ENCODE measurements at regions not wholly inside any gene's neighbourhood (a gene's known extent, or its start where the extent isn't known, plus 50 kb on each side); places are given as distances from the start of the nearest gene placed in this dataset.
"Not testable (repeated sequence)": the region's sequence is repeated elsewhere in the genome, so short reads cannot be mapped to it uniquely, and the experiment has no call there.

GRCh38 chr16:21542075-21542474 is 57.3 kb upstream of the METTL9 start:
- not testable (repeated sequence) for H3K27ac ChIP-seq; H3K4me3 ChIP-seq (ENCODE audit: low read depth, low read length); H3K36me3 ChIP-seq; DNase-seq; H3K9me3 ChIP-seq (ENCODE audit: severe bottlenecking); H3K27me3 ChIP-seq (ENCODE audit: insufficient read depth, low read depth, severe bottlenecking)

GRCh38 chr16:21542491-21543124 is 56.8 kb upstream of the METTL9 start:
- DNase-seq; H3K27me3 ChIP-seq (ENCODE audit: insufficient read depth, low read depth, severe bottlenecking); H3K27ac ChIP-seq; H3K4me3 ChIP-seq (ENCODE audit: low read depth, low read length); H3K9me3 ChIP-seq (ENCODE audit: severe bottlenecking); H3K36me3 ChIP-seq: not testable (repeated sequence)

- not testable (repeated sequence) for DNase-seq, H3K36me3 ChIP-seq
These were observed 56.1 kb upstream of the METTL9 start for GRCh38 chr16:21543151-21543836.

GRCh38 chr16:21545664-21546326 is 53.6 kb upstream of the METTL9 start:
- not testable (repeated sequence) for H3K27ac ChIP-seq; H3K36me3 ChIP-seq; DNase-seq; H3K27me3 ChIP-seq (ENCODE audit: insufficient read depth, low read depth, severe bottlenecking); H3K4me3 ChIP-seq (ENCODE audit: low read depth, low read length); H3K9me3 ChIP-seq (ENCODE audit: severe bottlenecking)

More at GRCh38 chr16:21543151-21543836, 56.1 kb upstream of the METTL9 start:
- H3K4me3 ChIP-seq (ENCODE audit: low read depth, low read length); H3K27me3 ChIP-seq (ENCODE audit: insufficient read depth, low read depth, severe bottlenecking); H3K27ac ChIP-seq; H3K9me3 ChIP-seq (ENCODE audit: severe bottlenecking): not testable (repeated sequence)

- H3K36me3 ChIP-seq; H3K27ac ChIP-seq; H3K9me3 ChIP-seq (ENCODE audit: severe bottlenecking); H3K27me3 ChIP-seq (ENCODE audit: insufficient read depth, low read depth, severe bottlenecking); DNase-seq; H3K4me3 ChIP-seq (ENCODE audit: low read depth, low read length): not testable (repeated sequence)
These were observed 50.0 kb upstream of the METTL9 start for GRCh38 chr16:21549396-21549795.
